Effector memory CD8-positive, alpha-beta T cell (primary cell): ENCODE measurements at regions not wholly inside any gene's neighbourhood (a gene's known extent, or its start where the extent isn't known, plus 50 kb on each side); places are given as distances from the start of the nearest gene placed in this dataset.

ENCODE experiments used
- ATAC-seq: fragments of 150-1000 bp; cut with Tn5 transposase; replicated peaks from 2 replicates; pipeline ENCODE4 v1.10.0; 2021; ENCODE audit warnings: mild to moderate bottlenecking, moderate library complexity
- DNase-seq, 3 experiments: peaks; one replicate each; pipeline ENCODE4 v3.0.0; 2021
- H3K27ac Mint-ChIP-seq, 2 donors: one replicate each; pipeline ENCODE4 v1.8.0; 2022; ENCODE audit warnings: mild to moderate bottlenecking in 2 of 2, mixed read lengths in 2 of 2, moderate library complexity in 2 of 2
- H3K27me3 Mint-ChIP-seq, 2 donors: one replicate each; pipeline ENCODE4 v1.8.0; 2022; ENCODE audit warnings: mixed read lengths in 2 of 2
- H3K36me3 Mint-ChIP-seq: one replicate; pipeline ENCODE4 v1.8.0; 2022; ENCODE audit warnings: mild to moderate bottlenecking, moderate library complexity, mixed read lengths; ENCODE audit not compliant: insufficient read depth
- H3K4me1 Mint-ChIP-seq, 2 donors: one replicate each; pipeline ENCODE4 v1.8.0; 2022; ENCODE audit warnings: low read depth in 2 of 2, mixed read lengths in 2 of 2
- H3K4me3 Mint-ChIP-seq, 2 donors: one replicate each; pipeline ENCODE4 v1.8.0; 2022; ENCODE audit warnings: mild to moderate bottlenecking in 2 of 2, mixed read lengths in 2 of 2, moderate library complexity in 2 of 2
- H3K9me3 Mint-ChIP-seq, 2 donors: one replicate each; pipeline ENCODE4 v1.8.0; 2022; ENCODE audit warnings: mixed read lengths in 2 of 2

DNA sequence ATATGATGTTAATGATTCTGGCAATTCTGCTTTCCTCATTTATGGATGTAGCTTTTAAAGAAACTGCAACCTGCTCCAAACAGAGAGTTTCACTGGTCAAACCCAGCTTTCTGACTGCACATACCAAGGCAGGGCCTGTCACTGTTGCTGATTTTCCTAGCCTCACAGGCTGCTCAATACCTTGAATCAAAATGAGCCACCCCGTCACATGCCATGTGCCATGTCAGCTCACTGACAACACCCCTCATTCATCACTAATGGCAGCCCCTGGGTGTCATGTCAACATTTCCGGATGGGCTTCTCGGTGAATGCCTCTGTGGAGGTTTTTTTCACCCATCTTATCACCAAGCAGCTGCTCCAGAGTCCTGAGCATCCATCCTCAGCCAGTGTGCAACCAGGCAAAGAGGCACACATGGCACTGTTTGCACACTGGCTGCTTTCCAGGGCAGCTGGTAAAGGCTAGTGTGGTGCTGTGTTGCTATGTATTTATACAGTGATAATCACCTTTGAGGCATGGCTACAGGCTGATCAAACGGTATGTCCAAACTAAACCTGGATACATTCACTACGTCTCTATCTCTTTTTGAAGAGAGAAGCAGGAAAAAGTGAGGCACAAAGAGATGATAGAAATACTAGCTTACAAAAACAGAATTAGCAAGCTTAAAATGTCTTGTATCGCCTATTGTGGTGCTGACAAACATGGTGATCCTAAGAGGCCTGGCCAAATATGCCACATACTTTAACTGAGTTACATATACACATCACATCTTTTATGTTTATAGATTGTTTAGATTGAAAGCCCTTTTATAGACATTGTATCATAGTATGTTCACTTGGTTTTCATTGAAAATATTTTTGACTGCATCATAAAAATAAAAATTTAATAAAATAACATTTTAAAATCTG is 94.6 kb upstream of the INPP4B start:
- ATAC-seq = no peak
- H3K4me1 Mint-ChIP-seq = peaks cover 0 to 2% of the 10 kb centered on the region in 2 donors

DNA sequence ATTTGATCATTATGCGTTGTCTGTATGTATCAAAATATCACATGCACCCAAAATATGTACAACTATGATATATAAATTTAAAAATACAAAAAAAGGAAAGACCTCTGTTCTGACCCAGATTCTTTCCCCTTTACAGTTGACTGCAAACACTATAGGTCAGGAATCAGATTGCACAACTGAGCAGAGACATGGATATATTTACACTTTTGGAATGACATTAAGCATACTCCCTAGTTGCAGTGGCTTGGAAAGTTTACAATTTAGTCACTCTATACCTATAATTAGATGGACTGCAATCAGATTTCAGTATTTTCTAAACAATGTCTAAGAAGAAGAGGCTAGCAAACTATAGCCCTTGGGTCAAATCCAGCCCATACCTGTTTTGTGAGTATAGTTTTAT is 98.5 kb upstream of the INPP4B start:
- H3K4me1 Mint-ChIP-seq = peaks cover 0 to 2% of the 10 kb centered on the region in 2 donors
- no peak for ATAC-seq
- H3K27me3 Mint-ChIP-seq = peaks cover 8 to 25% of the 10 kb centered on the region in 2 donors
- no peak overlapping the region for H3K4me3 Mint-ChIP-seq
- H3K9me3 Mint-ChIP-seq = no peaks in the 10 kb centered on the region
- H3K27ac Mint-ChIP-seq = no peak overlapping the region
- H3K36me3 Mint-ChIP-seq = no peaks in the 10 kb centered on the region
- DNase-seq = no peak

More for the DNA sequence above, 94.6 kb upstream of the INPP4B start:
- Mint-ChIP-seq H3K27ac (no peak overlapping the region), H3K36me3 (no peaks in the 10 kb centered on the region), H3K9me3 (no peaks in the 10 kb centered on the region), H3K4me3 (no peak overlapping the region), H3K27me3 (peaks cover 0 to 10% of the 10 kb centered on the region in 2 donors)
- DNase-seq = no peak

DNA sequence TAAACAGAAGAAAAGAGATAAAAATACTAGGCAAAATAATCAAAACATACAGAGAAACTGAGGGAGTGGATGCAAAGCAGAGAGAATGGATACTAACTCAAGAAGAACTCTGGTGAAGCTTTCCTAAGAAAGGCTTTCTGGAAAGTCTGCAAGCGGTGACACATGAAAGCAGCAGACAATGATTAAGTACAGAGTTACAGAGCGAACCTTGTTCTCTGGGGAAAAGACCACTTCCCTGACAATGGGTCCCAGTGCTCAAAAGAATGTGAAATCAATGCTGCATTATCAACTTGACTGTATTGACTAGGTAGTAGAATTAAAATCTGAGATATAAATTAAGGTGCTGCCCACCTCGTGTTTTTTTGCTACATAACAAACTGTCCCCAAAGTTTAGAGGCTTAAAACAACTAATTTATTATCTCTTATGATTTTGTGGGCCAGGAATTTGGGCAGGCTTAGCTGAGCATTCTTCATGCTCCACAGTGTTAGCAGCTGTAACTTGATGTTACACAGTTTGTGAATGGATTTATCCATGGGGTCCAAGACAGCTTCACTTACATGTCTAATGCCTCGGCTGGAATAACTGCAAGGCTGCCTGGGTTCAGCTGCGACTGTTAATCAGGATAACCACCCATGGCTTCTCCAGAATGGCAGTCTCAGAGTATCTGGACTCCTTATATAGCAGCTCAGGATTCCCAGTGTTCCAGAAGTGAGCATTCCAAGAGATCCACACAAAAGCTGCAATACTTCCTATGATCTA is 106.9 kb upstream of the INPP4B start:
- ATAC-seq = no peak
- no peaks in the 10 kb centered on the region for H3K36me3 Mint-ChIP-seq
- H3K27ac Mint-ChIP-seq = no peak overlapping the region
- no peak overlapping the region for H3K4me3 Mint-ChIP-seq
- H3K4me1 Mint-ChIP-seq = no peaks in the 10 kb centered on the region
- peaks cover 0 to 8% of the 10 kb centered on the region in 2 donors for H3K27me3 Mint-ChIP-seq
- peaks cover 0 to 2% of the 10 kb centered on the region in 2 donors for H3K9me3 Mint-ChIP-seq
- no peak for DNase-seq

DNA sequence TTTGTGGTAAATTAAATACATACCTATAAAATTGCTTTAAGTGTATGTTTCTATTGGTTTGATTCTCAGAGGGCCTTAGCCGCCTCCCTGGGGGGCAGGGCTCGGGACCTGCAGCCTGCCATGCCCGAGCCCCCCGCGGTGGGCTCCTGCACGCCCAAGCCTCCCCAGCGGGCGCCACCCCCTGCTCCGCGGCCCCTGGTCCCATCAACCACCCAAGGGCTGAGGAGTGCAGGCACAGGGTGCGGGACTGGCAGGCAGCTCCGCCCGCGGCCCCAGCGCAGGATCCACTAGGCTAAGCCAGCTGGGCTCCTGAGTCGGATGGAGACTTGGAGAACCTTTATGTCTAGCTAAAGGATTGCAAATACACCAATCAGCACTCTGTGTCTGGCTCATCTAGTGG is 108.3 kb upstream of the INPP4B start:
- no peak overlapping the region for H3K27ac Mint-ChIP-seq
- H3K36me3 Mint-ChIP-seq = no peaks in the 10 kb centered on the region
- no peak for DNase-seq
- no peak for ATAC-seq
- H3K27me3 Mint-ChIP-seq = no peaks in the 10 kb centered on the region
- peaks cover 0 to 2% of the 10 kb centered on the region in 2 donors for H3K9me3 Mint-ChIP-seq
- no peaks in the 10 kb centered on the region for H3K4me1 Mint-ChIP-seq
- no peak overlapping the region for H3K4me3 Mint-ChIP-seq

DNA sequence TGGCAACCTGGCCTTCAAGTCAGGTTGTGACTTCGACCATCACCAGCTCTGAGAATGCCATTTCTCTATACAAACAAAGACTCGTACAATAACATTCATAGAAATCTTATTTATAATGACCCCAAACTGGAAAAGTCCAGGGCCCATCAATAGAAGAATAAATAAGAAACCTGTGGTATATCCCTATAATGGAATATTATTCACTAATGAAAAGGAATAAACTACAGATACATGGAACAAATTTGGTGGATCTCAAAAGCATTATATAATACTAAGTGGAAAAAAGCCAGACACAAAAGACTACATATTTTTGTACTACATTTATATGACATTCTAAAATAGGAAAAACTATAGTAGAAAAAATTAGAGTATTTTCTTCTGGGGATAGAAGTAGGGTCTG is 109.4 kb upstream of the INPP4B start:
- H3K9me3 Mint-ChIP-seq = peaks cover 0 to 2% of the 10 kb centered on the region in 2 donors
- no peaks in the 10 kb centered on the region for H3K27me3 Mint-ChIP-seq
- H3K4me1 Mint-ChIP-seq = no peaks in the 10 kb centered on the region
- DNase-seq (no peak), ATAC-seq (no peak)
- H3K4me3 Mint-ChIP-seq = no peak overlapping the region
- H3K27ac Mint-ChIP-seq = no peak overlapping the region
- no peaks in the 10 kb centered on the region for H3K36me3 Mint-ChIP-seq

DNA sequence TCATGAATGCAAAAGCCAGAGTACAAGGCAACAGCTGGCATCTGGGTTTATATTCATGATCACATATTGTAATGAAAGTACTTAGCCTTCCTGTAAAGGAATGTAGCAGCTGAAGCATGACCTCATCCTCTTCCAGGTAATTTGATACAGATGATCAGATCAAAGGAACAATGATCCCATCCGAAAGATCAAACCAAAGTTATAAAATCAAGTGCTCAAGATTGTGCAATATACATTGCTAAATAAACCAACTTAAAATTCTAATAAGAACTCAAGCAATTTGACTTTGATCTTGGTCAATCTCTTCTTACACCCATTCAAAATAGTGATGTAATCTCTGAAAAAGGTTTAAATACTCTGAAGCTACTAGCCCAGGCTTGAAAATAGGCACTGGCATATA is 113.1 kb upstream of the INPP4B start:
- no peak overlapping the region for H3K4me3 Mint-ChIP-seq
- H3K4me1 Mint-ChIP-seq = no peaks in the 10 kb centered on the region
- ATAC-seq (no peak), DNase-seq (no peak)
- H3K27me3 Mint-ChIP-seq = peaks cover 4 to 10% of the 10 kb centered on the region in 2 donors
- H3K27ac Mint-ChIP-seq = no peak overlapping the region
- H3K9me3 Mint-ChIP-seq = peaks cover 0 to 2% of the 10 kb centered on the region in 2 donors
- H3K36me3 Mint-ChIP-seq = no peaks in the 10 kb centered on the region

DNA sequence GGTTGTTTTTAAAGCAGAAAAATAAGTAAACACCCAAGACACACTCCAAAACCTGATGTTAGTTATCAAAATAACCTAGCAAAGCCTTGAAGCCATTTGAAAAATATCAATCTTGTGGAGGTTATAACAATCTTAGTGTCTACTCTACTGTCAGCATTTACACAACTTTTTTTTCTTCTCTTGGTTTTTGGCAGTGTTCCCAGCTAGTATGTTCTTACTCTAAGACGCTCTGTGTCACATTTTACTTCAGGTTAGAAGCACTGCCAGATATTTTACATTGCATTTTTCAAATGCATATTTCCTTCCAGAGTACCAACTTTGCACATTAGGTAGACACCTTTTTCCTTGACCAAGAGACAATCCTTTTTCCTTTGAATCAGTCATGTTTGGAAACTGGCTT is 114.0 kb upstream of the INPP4B start:
- no peak overlapping the region for H3K27ac Mint-ChIP-seq
- ATAC-seq (no peak), DNase-seq (no peak)
- peaks cover 0 to under 1% of the 10 kb centered on the region in 2 donors for H3K9me3 Mint-ChIP-seq
- H3K27me3 Mint-ChIP-seq = peaks cover 6 to 10% of the 10 kb centered on the region in 2 donors
- no peaks in the 10 kb centered on the region for H3K36me3 Mint-ChIP-seq
- no peak overlapping the region for H3K4me3 Mint-ChIP-seq
- H3K4me1 Mint-ChIP-seq = no peaks in the 10 kb centered on the region

DNA sequence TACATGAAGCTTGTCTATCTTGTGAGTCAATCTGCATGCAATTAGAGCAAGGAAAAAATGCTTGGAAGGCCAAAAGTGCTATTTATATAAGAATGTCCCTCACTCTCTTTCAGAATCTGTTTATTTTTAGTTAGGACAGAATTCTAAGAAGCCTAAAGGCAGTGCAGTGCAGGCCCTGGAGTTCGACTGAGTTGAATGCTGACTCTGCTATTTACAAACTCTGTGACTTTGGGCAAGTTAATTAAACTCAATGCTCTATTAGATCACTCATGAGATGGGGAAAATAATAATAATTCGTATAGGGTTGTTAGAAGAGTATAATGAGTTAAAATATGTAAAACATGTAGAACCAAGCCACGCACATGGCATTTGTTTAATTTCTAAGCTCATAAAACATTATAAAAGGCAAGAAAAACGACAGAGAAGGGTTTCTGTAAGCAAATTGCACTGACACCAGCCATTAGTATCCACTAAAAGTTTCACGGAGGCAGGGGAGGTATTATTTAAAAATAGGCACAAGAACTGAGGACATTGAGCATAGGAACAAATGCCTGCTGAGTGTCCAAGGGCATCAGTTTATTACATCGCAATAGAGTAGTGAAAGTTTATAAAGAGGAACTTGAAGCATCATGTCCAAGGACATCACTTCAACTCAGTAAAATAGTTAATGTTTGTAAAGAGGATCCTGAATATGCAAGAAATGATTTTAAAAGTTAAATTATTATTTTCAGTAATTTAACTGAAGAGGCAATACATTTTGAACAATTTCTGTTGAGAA is 115.0 kb upstream of the INPP4B start:
- no peaks in the 10 kb centered on the region for H3K36me3 Mint-ChIP-seq
- H3K4me3 Mint-ChIP-seq = no peak overlapping the region
- no peak for ATAC-seq

DNA sequence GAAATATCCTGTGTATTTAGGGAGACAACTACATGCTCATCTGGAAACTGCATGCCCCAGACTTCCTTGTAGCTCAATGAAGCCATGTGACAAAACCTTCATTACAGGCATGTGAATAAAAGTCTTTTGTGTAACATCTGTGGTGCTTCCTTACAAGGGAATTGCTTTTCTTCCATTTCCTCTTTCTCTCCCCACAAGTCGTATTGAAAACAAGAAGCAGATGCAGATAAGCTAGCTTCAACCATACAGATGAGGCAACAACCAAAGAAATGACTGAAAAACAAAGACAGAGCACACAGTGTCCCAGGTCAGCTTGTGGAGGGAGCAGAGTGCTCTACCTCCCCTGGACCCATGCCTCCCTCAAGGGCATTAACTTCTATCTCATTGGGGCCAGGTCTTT is 115.8 kb upstream of the INPP4B start:
- H3K27me3 Mint-ChIP-seq = peaks cover 6 to 10% of the 10 kb centered on the region in 2 donors
- H3K27ac Mint-ChIP-seq = no peak overlapping the region
- H3K4me3 Mint-ChIP-seq = no peak overlapping the region
- no peaks in the 10 kb centered on the region for H3K36me3 Mint-ChIP-seq
- H3K4me1 Mint-ChIP-seq = no peaks in the 10 kb centered on the region
- ATAC-seq = peak; percentile 12
- no peaks in the 10 kb centered on the region for H3K9me3 Mint-ChIP-seq
- no peak for DNase-seq

More for the DNA sequence above, 115.0 kb upstream of the INPP4B start:
- no peak for DNase-seq
- H3K4me1 Mint-ChIP-seq = no peaks in the 10 kb centered on the region
- no peaks in the 10 kb centered on the region for H3K9me3 Mint-ChIP-seq
- H3K27ac Mint-ChIP-seq = no peak overlapping the region
- peaks cover 6 to 10% of the 10 kb centered on the region in 2 donors for H3K27me3 Mint-ChIP-seq

DNA sequence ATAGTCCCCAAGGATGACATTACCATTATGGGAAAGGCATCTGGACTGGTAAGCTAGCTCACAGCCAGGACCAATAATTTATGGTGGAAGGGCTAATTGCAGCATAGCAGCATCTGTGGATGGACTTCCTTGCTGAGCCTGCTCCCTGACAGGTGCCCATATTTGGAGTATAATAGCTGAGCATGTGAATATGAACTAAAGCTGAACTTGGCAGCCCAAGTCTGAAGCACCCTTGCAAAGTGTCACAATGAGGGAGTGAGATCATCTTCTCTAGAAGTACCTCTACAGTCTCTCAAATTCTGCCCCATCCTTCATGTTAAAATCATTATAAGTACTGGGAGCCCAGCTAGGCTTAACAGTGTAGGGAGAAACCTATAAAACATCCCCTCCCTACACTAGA is 128.2 kb upstream of the INPP4B start:
- Mint-ChIP-seq H3K9me3 (no peaks in the 10 kb centered on the region), H3K27me3 (peaks cover 0 to 5% of the 10 kb centered on the region in 2 donors), H3K4me1 (no peaks in the 10 kb centered on the region), H3K27ac (no peak overlapping the region), H3K4me3 (no peak overlapping the region), H3K36me3 (no peaks in the 10 kb centered on the region)
- ATAC-seq (no peak), DNase-seq (no peak)

DNA sequence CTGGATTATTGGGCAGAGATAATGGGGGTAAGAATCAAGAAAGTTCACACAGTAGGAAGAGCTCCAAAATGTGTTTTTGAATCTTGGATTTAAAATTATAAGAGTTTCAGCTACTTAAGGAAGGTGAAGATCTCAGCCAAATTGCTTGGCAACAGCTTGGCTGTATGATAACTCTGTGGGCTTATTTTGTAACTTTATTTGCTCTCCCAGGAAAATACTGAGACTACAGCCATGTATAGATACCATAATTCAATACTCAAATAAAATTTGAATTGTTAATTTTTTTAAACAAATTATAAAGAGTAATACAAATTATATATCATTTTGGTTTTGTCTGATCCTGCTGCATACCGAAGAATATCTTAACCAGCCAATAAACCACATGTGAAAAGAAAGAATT is 129.5 kb upstream of the INPP4B start:
- Mint-ChIP-seq H3K4me1 (no peaks in the 10 kb centered on the region), H3K27me3 (peaks cover 0 to 5% of the 10 kb centered on the region in 2 donors), H3K4me3 (no peak overlapping the region), H3K27ac (no peak overlapping the region), H3K9me3 (no peaks in the 10 kb centered on the region), H3K36me3 (no peaks in the 10 kb centered on the region)
- DNase-seq (no peak), ATAC-seq (no peak)

DNA sequence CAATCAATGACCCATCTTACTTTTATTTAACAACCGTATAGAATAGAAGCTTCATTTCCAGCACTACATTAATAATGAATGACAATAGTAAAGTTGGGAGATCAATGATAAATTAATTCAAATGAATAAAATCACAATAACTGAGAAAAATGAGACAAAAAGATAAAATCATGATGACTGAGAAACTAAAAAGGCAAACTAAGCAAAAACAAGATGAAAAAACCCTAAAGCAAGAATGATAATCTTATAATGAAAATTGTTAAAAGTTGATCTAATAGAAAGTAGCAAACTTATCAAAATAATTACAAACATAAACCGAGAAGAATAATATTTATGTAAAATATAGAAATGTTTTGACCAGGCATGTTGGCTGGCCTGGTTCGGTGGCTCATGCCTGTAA is 130.4 kb upstream of the INPP4B start:
- Mint-ChIP-seq H3K4me1 (no peaks in the 10 kb centered on the region), H3K27ac (no peak overlapping the region), H3K36me3 (no peaks in the 10 kb centered on the region), H3K4me3 (no peak overlapping the region), H3K9me3 (no peaks in the 10 kb centered on the region), H3K27me3 (peaks cover 0 to 5% of the 10 kb centered on the region in 2 donors)
- ATAC-seq = no peak
- no peak for DNase-seq

DNA sequence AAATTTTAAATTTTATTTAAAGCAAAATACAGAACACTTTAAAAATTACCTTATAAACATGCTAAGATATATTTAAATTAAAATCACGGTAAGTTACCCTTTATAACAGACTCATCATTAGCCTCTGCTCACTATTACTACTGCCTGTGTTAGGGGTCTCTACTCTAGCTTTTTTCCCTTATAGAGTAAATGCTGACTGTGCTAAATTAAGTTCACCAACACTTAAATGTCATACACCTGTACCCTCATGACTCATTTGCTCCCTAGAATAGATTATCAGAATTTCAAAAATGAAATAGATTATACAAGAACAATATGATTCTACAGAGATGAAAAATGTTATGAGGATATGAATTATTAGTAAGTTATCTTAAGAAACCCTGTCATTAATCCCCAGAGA is 131.1 kb upstream of the INPP4B start:
- H3K9me3 Mint-ChIP-seq = no peaks in the 10 kb centered on the region
- H3K4me3 Mint-ChIP-seq = no peak overlapping the region
- H3K36me3 Mint-ChIP-seq = no peaks in the 10 kb centered on the region
- H3K4me1 Mint-ChIP-seq = no peaks in the 10 kb centered on the region
- ATAC-seq = no peak
- DNase-seq = no peak
- no peak overlapping the region for H3K27ac Mint-ChIP-seq
- H3K27me3 Mint-ChIP-seq = peaks cover 0 to 5% of the 10 kb centered on the region in 2 donors
